Activated CD4-positive, alpha-beta T cell treated with anti-CD3 and anti-CD28 coated beads for 36 hours (primary cell): ENCODE measurements at regions not wholly inside any gene's neighbourhood (a gene's known extent, or its start where the extent isn't known, plus 50 kb on each side); places are given as distances from the start of the nearest gene placed in this dataset.

ENCODE experiments used
- ATAC-seq: fragments of 200-7000 bp; cut with Tn5 transposase; one replicate; pipeline ENCODE4 v1.10.0; 2021; ENCODE audit warnings: mild to moderate bottlenecking, moderate library complexity
- CTCF ChIA-PET: fragments of 350-600 bp; sonication (Branson Sonifier 250); formaldehyde crosslinking; loops from one replicate; lab custom pipeline; 2021; ENCODE audit warnings: antibody characterized with exemption; lab: Charles Lee
- POLR2A ChIA-PET: fragments of 350-600 bp; sonication (Branson Sonifier 250); formaldehyde crosslinking; loops from one replicate; lab custom pipeline; 2021; ENCODE audit warnings: antibody characterized with exemption, inconsistent platforms; lab: Charles Lee
- DNase-seq: peaks from one replicate; pipeline ENCODE4 v3.0.0-alpha.2; 2020
- H3K27ac Mint-ChIP-seq: one replicate; pipeline ENCODE4 v1.8.0; 2021; ENCODE audit warnings: mixed read lengths
- H3K27me3 Mint-ChIP-seq: one replicate; pipeline ENCODE4 v1.8.0; 2021; ENCODE audit warnings: mixed read lengths
- H3K36me3 Mint-ChIP-seq: one replicate; pipeline ENCODE4 v1.8.0; 2021; ENCODE audit warnings: low read depth, mixed read lengths
- H3K4me1 Mint-ChIP-seq: one replicate; pipeline ENCODE4 v1.8.0; 2021; ENCODE audit warnings: mixed read lengths
- H3K4me3 Mint-ChIP-seq: one replicate; pipeline ENCODE4 v1.8.0; 2021; ENCODE audit warnings: mild to moderate bottlenecking, moderate library complexity, mixed read lengths
- H3K9me3 Mint-ChIP-seq: one replicate; pipeline ENCODE4 v1.8.0; 2021; ENCODE audit warnings: low read depth, mixed read lengths
- intact Hi-C, 2 experiments: fragments of 100-400 bp; cut with DNase I in 1 of 2; cut with micrococcal nuclease in 1 of 2; formaldehyde crosslinking; loops; one replicate each; pipeline versions ENCODE4 v1.14.2 to v1.15.1; 2022 to 2024; cut with DNase I, micrococcal nuclease

GRCh38 chr11:40062616-40063015, 1396.8 kb downstream of the LRRC4C start:
- POLR2A ChIA-PET: no interaction called here
- Mint-ChIP-seq H3K27me3 (no peaks in the 10 kb centered on the region), H3K27ac (no peak overlapping the region), H3K4me1 (no peaks in the 10 kb centered on the region), H3K36me3 (no peaks in the 10 kb centered on the region), H3K4me3 (no peak overlapping the region), H3K9me3 (peaks cover 14% of the 10 kb centered on the region)
- ATAC-seq: no peak
- CTCF ChIA-PET: no interaction called here
- DNase-seq: no peak
- intact Hi-C loops: no loop called here

DNA sequence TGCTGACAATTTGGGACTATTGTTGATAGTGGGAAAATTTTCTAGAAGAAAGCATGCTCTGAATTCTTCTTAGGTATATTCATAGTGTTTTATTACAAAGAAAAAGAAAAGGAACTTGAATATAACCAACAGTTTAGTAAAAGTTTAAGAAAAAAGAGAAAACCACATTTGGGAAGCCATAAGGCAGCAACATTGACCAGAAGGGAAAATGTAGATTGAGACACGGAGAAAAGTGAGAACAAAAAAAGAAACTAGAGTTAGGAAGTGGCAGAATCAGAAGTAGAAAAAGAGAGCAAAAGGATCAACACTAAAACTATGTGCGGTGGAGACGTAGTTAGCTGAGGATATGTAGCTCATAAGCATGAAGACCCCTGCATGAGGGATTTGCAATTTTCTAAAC, 1398.2 kb downstream of the LRRC4C start:
- Mint-ChIP-seq H3K9me3 (peaks cover 12% of the 10 kb centered on the region), H3K4me3 (no peak overlapping the region), H3K27me3 (no peaks in the 10 kb centered on the region), H3K4me1 (no peaks in the 10 kb centered on the region), H3K36me3 (no peaks in the 10 kb centered on the region), H3K27ac (no peak overlapping the region)
- intact Hi-C loops: no loop called here
- DNase-seq: no peak
- ATAC-seq: no peak
- ChIA-PET CTCF (interaction anchor here (0.6 kb wide), 1 partner anchor 24 kb away, joined by 3 read pairs; no protein-coding TSS in a partner anchor), POLR2A (no interaction called here)

DNA sequence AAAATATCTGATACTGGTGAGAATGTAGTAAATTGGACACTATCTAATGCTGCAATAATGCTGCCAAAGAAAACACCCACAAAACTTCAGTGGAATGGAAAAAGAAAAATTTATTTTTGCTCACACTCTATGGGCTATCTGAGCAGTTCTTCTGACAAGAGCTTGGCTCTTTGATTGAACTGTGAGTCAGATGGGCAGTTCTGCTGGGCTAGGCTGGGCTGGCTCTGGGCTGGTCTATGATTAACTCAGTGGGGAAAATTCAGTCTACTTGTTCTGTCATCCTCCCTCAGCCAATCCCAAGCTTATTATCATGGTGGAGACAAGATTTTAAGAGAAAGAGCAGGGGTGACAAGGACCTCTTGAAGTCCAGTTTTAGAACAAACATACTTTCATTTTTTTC, 1404.8 kb downstream of the LRRC4C start:
- H3K4me3 Mint-ChIP-seq: no peak overlapping the region
- ATAC-seq (no peak), DNase-seq (no peak)
- no peaks in the 10 kb centered on the region for H3K36me3 Mint-ChIP-seq
- no peaks in the 10 kb centered on the region for H3K27me3 Mint-ChIP-seq
- H3K27ac Mint-ChIP-seq: no peak overlapping the region
- peaks cover 7% of the 10 kb centered on the region for H3K9me3 Mint-ChIP-seq
- ChIA-PET CTCF (no interaction called here), POLR2A (no interaction called here)
- no peaks in the 10 kb centered on the region for H3K4me1 Mint-ChIP-seq
- intact Hi-C loops: no loop called here

GRCh38 chr11:40045312-40045711, 1414.1 kb downstream of the LRRC4C start:
- H3K4me3 Mint-ChIP-seq: no peak overlapping the region
- no peaks in the 10 kb centered on the region for H3K36me3 Mint-ChIP-seq
- H3K9me3 Mint-ChIP-seq: peaks cover 12% of the 10 kb centered on the region
- intact Hi-C loops: no loop called here
- ChIA-PET POLR2A (no interaction called here), CTCF (interaction anchor here (0.6 kb wide), 1 partner anchor 960 kb away, joined by 3 read pairs; no protein-coding TSS in a partner anchor)
- no peaks in the 10 kb centered on the region for H3K4me1 Mint-ChIP-seq
- ATAC-seq: no peak
- H3K27ac Mint-ChIP-seq: no peak overlapping the region
- no peaks in the 10 kb centered on the region for H3K27me3 Mint-ChIP-seq
- no peak for DNase-seq

DNA sequence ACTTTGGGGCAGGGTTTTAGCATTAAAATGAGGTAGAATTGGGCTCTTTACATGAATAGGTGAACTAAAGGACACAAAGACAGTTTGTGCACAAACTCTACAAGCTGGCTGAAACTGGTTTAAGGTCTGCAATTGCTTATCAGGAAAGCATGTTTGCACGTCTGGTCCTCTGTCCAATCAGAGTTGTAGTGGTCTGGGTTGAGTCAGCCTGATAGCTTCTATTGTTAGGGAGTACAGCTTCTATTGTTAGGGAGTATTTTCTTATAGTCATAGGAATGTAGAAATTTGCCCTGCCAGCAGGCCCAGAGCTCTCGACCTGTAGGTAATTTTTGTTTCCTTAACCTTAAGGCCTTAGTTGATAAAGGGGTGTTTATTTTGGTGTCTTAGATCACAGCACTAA, 1422.4 kb downstream of the LRRC4C start:
- Mint-ChIP-seq H3K4me3 (no peak overlapping the region), H3K27ac (no peak overlapping the region), H3K36me3 (no peaks in the 10 kb centered on the region), H3K27me3 (no peaks in the 10 kb centered on the region), H3K4me1 (no peaks in the 10 kb centered on the region), H3K9me3 (peaks cover 30% of the 10 kb centered on the region)
- no peak for DNase-seq
- intact Hi-C loops: no loop called here
- ATAC-seq: no peak
- POLR2A ChIA-PET: no interaction called here
- CTCF ChIA-PET: no interaction called here

DNA sequence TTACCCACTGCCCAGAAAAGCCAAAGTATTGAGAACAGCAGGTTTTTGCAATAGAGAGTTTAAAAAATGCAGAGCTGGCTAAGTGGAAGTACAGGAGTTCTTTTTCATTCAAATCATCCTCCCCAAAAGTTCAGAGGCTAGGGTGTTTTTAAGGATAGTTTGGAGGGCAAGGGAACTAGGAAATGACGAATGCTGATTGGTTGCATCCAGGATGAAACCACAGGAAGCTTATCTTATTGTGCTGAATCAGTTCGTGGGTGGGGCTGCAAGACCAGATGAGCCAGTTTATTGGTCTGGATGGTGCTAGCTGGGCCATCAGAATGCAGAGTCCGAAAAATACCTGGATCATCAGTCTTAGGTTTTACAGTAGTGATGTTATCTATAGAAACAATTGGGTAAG, 1427.1 kb downstream of the LRRC4C start:
- ATAC-seq (no peak), DNase-seq (no peak)
- H3K27ac Mint-ChIP-seq: no peak overlapping the region
- ChIA-PET CTCF (interaction anchor here (0.6 kb wide), 1 partner anchor 1174 kb away, joined by 3 read pairs; no protein-coding TSS in a partner anchor), POLR2A (no interaction called here)
- peaks cover 20% of the 10 kb centered on the region for H3K9me3 Mint-ChIP-seq
- intact Hi-C loops: no loop called here
- H3K4me1 Mint-ChIP-seq: no peaks in the 10 kb centered on the region
- no peak overlapping the region for H3K4me3 Mint-ChIP-seq
- no peaks in the 10 kb centered on the region for H3K36me3 Mint-ChIP-seq
- no peaks in the 10 kb centered on the region for H3K27me3 Mint-ChIP-seq

- peaks cover 15% of the 10 kb centered on the region for H3K9me3 Mint-ChIP-seq
- ChIA-PET POLR2A (no interaction called here), CTCF (no interaction called here)
- intact Hi-C loops: no loop called here
- no peaks in the 10 kb centered on the region for H3K27me3 Mint-ChIP-seq
- ATAC-seq (no peak), DNase-seq (no peak)
- H3K36me3 Mint-ChIP-seq: no peaks in the 10 kb centered on the region
- H3K4me1 Mint-ChIP-seq: no peaks in the 10 kb centered on the region
- H3K4me3 Mint-ChIP-seq: no peak overlapping the region
- H3K27ac Mint-ChIP-seq: no peak overlapping the region
These were observed 1428.6 kb downstream of the LRRC4C start for GRCh38 chr11:40030867-40031266.

- ChIA-PET CTCF (no interaction called here), POLR2A (no interaction called here)
- DNase-seq (no peak), ATAC-seq (no peak)
- intact Hi-C loops: no loop called here
- Mint-ChIP-seq H3K4me3 (no peak overlapping the region), H3K36me3 (no peaks in the 10 kb centered on the region), H3K9me3 (peaks cover 17% of the 10 kb centered on the region), H3K27me3 (no peaks in the 10 kb centered on the region), H3K27ac (no peak overlapping the region), H3K4me1 (no peaks in the 10 kb centered on the region)
These were observed 1430.1 kb downstream of the LRRC4C start for GRCh38 chr11:40029391-40029790.

DNA sequence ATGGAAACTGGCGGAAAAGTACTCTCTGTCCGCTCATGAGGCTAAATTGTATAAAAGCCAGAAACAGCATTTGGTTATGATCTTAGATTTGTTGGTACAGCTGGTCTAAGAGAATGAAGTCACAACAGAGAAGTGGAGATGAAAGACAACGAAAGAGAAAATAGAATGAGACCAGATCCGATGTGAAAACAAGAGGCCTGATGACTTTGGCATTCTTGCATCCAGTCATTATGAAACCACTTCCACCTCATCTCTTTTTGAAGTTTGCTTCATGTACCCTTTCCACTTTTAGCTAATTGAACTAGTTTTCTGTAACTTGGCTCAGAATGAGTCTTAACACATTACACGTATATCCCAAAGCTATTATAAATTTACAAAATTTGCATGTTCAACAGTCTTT, 1431.7 kb downstream of the LRRC4C start:
- ChIA-PET POLR2A (no interaction called here), CTCF (no interaction called here)
- Mint-ChIP-seq H3K27me3 (no peaks in the 10 kb centered on the region), H3K4me3 (no peak overlapping the region), H3K36me3 (no peaks in the 10 kb centered on the region), H3K4me1 (no peaks in the 10 kb centered on the region), H3K27ac (no peak overlapping the region), H3K9me3 (peaks cover 16% of the 10 kb centered on the region)
- DNase-seq: no peak
- intact Hi-C loops: no loop called here
- no peak for ATAC-seq

DNA sequence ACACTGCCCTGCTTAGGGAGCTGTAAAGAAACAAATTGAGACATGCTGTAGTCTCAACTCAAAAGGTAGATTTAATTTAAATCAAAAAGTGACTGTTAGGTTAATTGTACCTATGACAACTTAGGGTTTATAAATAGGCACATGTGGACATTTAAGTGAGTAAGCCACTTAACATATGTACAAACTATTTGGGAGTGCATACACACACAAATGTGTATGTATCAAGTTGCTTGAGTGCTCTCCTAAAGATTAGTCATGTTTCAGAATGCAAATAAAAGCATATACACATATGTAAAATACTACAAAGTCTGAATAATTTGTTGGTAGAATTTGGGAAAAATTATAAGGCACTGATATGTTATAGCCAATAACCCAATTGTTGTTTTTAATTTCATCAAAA, 1435.7 kb downstream of the LRRC4C start:
- no peak overlapping the region for H3K27ac Mint-ChIP-seq
- peaks cover 18% of the 10 kb centered on the region for H3K9me3 Mint-ChIP-seq
- H3K36me3 Mint-ChIP-seq: no peaks in the 10 kb centered on the region
- DNase-seq (no peak), ATAC-seq (no peak)
- intact Hi-C loops: no loop called here
- no peak overlapping the region for H3K4me3 Mint-ChIP-seq
- ChIA-PET POLR2A (no interaction called here), CTCF (no interaction called here)
- no peaks in the 10 kb centered on the region for H3K27me3 Mint-ChIP-seq
- no peaks in the 10 kb centered on the region for H3K4me1 Mint-ChIP-seq

DNA sequence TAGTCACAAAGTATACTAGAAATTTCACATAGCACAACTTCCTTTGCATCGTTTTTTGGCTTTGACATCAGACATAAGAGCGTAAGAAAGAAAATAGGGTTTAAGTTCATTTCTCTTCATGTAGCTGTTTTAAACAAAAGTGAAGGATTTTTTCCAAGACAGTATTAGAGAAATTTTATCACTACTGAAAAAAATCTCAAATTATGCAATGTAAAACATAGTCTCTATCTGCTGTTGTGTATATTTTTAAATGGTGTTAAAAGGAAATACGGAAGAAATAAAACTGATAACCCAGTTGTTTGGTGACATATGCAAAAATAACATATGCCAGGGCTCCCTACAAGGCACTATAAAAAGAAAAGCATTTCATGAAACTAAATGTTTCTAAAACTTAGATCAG, 1449.4 kb downstream of the LRRC4C start:
- Mint-ChIP-seq H3K9me3 (peaks cover 5% of the 10 kb centered on the region), H3K4me1 (no peaks in the 10 kb centered on the region), H3K4me3 (no peak overlapping the region), H3K36me3 (no peaks in the 10 kb centered on the region), H3K27ac (no peak overlapping the region), H3K27me3 (no peaks in the 10 kb centered on the region)
- ChIA-PET CTCF (interaction anchor here (0.5 kb wide), 1 partner anchor 233 kb away, joined by 3 read pairs; no protein-coding TSS in a partner anchor), POLR2A (no interaction called here)
- DNase-seq: no peak
- intact Hi-C loops: no loop called here
- no peak for ATAC-seq

DNA sequence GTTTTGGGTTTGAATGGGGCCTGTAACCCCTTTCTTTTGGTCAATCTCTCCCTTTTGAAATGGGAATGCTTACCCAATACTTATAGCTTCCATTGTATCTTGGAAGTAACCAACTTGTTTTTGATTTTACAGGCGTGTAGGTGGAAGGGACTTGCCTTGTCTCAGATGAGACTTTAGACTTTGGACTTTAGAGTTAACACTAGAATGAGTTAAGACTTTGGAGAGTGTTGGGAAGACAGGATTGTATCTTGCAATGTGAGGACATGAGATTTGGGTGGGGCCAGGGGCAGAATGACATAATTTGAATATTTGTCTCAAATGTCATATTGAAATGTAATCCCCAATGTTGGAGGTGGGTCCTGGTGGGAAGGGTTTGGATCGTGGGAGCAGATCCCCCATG, 1466.9 kb downstream of the LRRC4C start:
- DNase-seq (no peak), ATAC-seq (no peak)
- no peaks in the 10 kb centered on the region for H3K4me1 Mint-ChIP-seq
- H3K4me3 Mint-ChIP-seq: no peak overlapping the region
- no peaks in the 10 kb centered on the region for H3K36me3 Mint-ChIP-seq
- peaks cover 12% of the 10 kb centered on the region for H3K9me3 Mint-ChIP-seq
- ChIA-PET POLR2A (no interaction called here), CTCF (no interaction called here)
- H3K27me3 Mint-ChIP-seq: no peaks in the 10 kb centered on the region
- intact Hi-C loops: no loop called here
- no peak overlapping the region for H3K27ac Mint-ChIP-seq

DNA sequence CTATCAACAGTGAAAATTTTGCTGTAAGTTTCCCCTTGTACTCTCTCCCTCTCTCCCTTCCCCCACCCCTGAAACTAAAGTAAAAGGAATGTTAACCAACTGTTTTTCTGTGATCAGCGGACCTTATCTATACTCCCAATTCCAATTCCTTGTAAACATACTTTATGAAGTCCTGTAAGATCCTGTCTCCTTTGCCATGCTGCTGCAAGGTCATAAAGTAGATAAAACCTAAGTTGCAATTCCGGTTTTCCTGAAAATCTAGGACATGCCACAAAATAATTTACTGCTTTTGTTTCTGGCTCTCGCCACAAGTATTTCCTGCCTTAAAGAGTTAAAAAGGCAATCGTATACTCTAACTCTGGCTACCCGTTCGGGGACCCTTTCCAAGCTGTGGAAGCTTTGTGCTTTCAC, 1469.0 kb downstream of the LRRC4C start:
- ATAC-seq (no peak), DNase-seq (no peak)
- no peaks in the 10 kb centered on the region for H3K27me3 Mint-ChIP-seq
- ChIA-PET CTCF (no interaction called here), POLR2A (no interaction called here)
- H3K27ac Mint-ChIP-seq: no peak overlapping the region
- H3K9me3 Mint-ChIP-seq: peaks cover 10% of the 10 kb centered on the region
- H3K4me3 Mint-ChIP-seq: no peak overlapping the region
- H3K4me1 Mint-ChIP-seq: no peaks in the 10 kb centered on the region
- H3K36me3 Mint-ChIP-seq: no peaks in the 10 kb centered on the region
- intact Hi-C loops: no loop called here
